Right atrium auricular region (tissue), 2 donors: ENCODE measurements at regions not wholly inside any gene's neighbourhood (a gene's known extent, or its start where the extent isn't known, plus 50 kb on each side); places are given as distances from the start of the nearest gene placed in this dataset.

Experiments used
- DNase-seq: peaks from one replicate; pipeline ENCODE4 v3.0.0-alpha.2; 2019; ENCODE audit warnings: low spot score
- H3K27ac ChIP-seq, 2 donors: fragments of 200-600 bp; sonication (generic); 1 replicate in 1 of 2; 2 replicates in 1 of 2; pipeline ENCODE4 v1.5.1; 2016 to 2019
- H3K27me3 ChIP-seq, 2 donors: fragments of 200-600 bp; sonication (generic); one replicate each; pipeline versions ENCODE4 v1.5.1 to v1.6.0; 2017 to 2019
- H3K36me3 ChIP-seq: fragments of 200-600 bp; sonication (generic); one replicate; pipeline ENCODE4 v1.5.1; 2016
- H3K4me1 ChIP-seq, 2 donors: fragments of 200-600 bp; sonication (generic); one replicate each; pipeline versions ENCODE4 v1.5.1 to v1.6.0; 2017 to 2019
- H3K4me3 ChIP-seq, 2 donors: fragments of 200-600 bp; sonication (generic); 1 replicate in 1 of 2; 2 replicates in 1 of 2; pipeline ENCODE4 v1.5.1; 2017 to 2019; ENCODE audit warnings: mild to moderate bottlenecking in 1 of 2, moderate library complexity in 1 of 2
- H3K9me3 ChIP-seq, 2 donors: fragments of 200-600 bp; sonication (generic); one replicate each; pipeline ENCODE4 v1.5.1; 2019
- TF ChIP-seq, protein P1 (sequence below), 2 donors: fragments of 200-600 bp; sonication (generic); IDR thresholded peaks; one replicate each; pipeline ENCODE4 v1.5.1; 2019; ENCODE audit warnings: antibody characterized with exemption in 2 of 2

DNA sequence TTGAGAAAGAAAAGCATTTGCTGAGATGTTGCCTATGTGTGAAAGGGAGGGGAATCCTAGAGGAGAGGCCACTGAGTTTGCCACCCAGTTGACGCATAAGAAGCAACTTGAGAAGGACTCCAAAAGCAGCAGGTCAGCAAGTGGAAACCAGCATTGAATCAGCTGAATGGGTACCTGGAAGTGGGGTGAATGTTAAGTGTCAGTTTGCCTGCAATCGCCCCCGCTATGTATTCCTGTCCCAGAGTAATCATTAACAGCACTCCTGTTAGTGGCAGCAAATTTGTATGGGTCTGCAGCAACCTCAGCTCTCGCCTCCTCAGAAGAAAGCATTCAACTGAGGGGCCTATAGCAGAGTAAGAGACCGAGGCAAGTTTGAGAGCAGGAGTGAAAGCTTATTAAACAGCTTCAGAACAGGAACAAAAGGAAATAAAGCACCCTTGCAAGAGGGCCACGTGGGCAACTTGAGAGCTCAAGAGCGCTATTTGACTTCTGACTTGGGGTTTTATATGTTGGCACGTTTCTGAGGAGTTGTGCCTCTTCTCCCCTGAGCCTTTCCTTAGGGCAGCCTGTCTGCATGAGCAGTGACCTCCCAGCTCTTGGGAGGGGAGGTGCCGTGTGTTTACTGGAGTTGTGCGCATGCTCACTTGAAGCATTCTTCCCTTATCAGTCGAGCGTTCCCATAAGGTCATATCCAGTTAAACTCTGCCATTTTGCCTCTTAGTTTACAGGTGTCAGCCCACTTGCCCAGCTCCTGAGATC lies 122.6 kb upstream of the PHACTR1 start:
- TF ChIP-seq, protein P1, sequence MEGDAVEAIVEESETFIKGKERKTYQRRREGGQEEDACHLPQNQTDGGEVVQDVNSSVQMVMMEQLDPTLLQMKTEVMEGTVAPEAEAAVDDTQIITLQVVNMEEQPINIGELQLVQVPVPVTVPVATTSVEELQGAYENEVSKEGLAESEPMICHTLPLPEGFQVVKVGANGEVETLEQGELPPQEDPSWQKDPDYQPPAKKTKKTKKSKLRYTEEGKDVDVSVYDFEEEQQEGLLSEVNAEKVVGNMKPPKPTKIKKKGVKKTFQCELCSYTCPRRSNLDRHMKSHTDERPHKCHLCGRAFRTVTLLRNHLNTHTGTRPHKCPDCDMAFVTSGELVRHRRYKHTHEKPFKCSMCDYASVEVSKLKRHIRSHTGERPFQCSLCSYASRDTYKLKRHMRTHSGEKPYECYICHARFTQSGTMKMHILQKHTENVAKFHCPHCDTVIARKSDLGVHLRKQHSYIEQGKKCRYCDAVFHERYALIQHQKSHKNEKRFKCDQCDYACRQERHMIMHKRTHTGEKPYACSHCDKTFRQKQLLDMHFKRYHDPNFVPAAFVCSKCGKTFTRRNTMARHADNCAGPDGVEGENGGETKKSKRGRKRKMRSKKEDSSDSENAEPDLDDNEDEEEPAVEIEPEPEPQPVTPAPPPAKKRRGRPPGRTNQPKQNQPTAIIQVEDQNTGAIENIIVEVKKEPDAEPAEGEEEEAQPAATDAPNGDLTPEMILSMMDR (IDR thresholded peaks at IDR 0.05): no peak
- no peak for DNase-seq
- no peaks in the 10 kb centered on the region for H3K9me3 ChIP-seq
- no peaks in the 10 kb centered on the region for H3K27me3 ChIP-seq
- no peaks in the 10 kb centered on the region for H3K36me3 ChIP-seq
- no peaks in the 10 kb centered on the region for H3K4me1 ChIP-seq
- H3K4me3 ChIP-seq: no peak overlapping the region
- H3K27ac ChIP-seq: no peak overlapping the region

DNA sequence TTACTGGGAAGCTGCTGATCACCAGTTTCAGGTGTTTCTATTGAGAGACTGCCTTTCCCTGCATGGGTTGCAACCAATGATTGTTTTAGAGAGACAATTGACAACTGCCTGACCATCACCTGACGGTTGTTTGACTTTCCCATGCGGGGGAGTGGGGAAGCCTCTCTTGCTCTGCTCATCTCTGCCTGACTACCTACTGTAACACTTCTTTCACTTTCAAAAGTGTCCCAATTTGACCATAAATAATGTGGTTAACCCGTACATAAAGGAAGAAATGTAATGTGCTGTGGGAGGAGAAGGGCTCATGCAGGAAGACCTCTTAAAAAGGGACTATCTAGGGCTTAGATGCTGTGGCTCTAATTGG lies 122.1 kb upstream of the PHACTR1 start:
- no peaks in the 10 kb centered on the region for H3K4me1 ChIP-seq
- TF ChIP-seq, protein P1 (IDR thresholded peaks at IDR 0.05): no peak
- no peaks in the 10 kb centered on the region for H3K27me3 ChIP-seq
- no peak overlapping the region for H3K4me3 ChIP-seq
- H3K27ac ChIP-seq: no peak overlapping the region
- no peaks in the 10 kb centered on the region for H3K36me3 ChIP-seq
- no peak for DNase-seq
- H3K9me3 ChIP-seq: no peaks in the 10 kb centered on the region

GRCh38 chr6:12595161-12595811 lies 121.3 kb upstream of the PHACTR1 start:
- no peaks in the 10 kb centered on the region for H3K36me3 ChIP-seq
- H3K4me3 ChIP-seq: no peak overlapping the region
- H3K27ac ChIP-seq: no peak overlapping the region
- H3K4me1 ChIP-seq: no peaks in the 10 kb centered on the region
- no peaks in the 10 kb centered on the region for H3K27me3 ChIP-seq
- TF ChIP-seq, protein P1 (IDR thresholded peaks at IDR 0.05): no peak
- DNase-seq: no peak
- no peaks in the 10 kb centered on the region for H3K9me3 ChIP-seq

- TF ChIP-seq, protein P1 (IDR thresholded peaks at IDR 0.05): no peak
- Histone ChIP-seq H3K4me3 (no peak overlapping the region), H3K9me3 (no peaks in the 10 kb centered on the region), H3K4me1 (peaks cover 0 to under 1% of the 10 kb centered on the region in 2 donors), H3K27ac (no peak overlapping the region), H3K27me3 (no peaks in the 10 kb centered on the region), H3K36me3 (no peaks in the 10 kb centered on the region)
- DNase-seq: no peak
Observed at GRCh38 chr6:12596731-12597130, 119.8 kb upstream of the PHACTR1 start.

DNA sequence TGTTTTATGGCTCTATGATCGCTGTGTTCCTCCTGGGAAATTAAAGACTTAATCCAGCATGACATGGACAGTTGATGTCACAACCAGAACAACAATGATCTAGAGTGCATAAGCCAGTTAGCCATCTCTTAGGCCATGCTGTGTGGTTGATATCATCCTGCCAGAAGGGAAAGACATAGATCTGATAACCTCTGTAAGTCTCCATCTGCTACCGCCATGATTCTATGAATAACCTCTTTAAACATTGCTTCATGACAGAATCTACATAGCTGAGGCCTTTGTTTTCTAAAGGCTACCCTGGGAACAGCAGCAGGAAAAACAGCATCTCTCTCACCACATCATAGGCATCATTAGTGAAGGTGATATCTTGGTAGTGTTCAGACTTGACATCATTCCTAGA lies 117.6 kb upstream of the PHACTR1 start:
- no peak overlapping the region for H3K4me3 ChIP-seq
- no peaks in the 10 kb centered on the region for H3K9me3 ChIP-seq
- H3K27me3 ChIP-seq: no peaks in the 10 kb centered on the region
- H3K27ac ChIP-seq: no peak overlapping the region
- H3K36me3 ChIP-seq: no peaks in the 10 kb centered on the region
- TF ChIP-seq, protein P1 (IDR thresholded peaks at IDR 0.05): no peak
- no peak for DNase-seq
- peaks cover 0 to 10% of the 10 kb centered on the region in 2 donors for H3K4me1 ChIP-seq
